GM21717 (cell line): ENCODE measurements at regions not wholly inside any gene's neighbourhood (a gene's known extent, or its start where the extent isn't known, plus 50 kb on each side); places are given as distances from the start of the nearest gene placed in this dataset.

Experiments used
- ATAC-seq: cut with Tn5 transposase; IDR thresholded peaks from one replicate; pipeline ENCODE4 v1.9.1; 2021; ENCODE audit warnings: mild to moderate bottlenecking, moderate library complexity; ENCODE audit not compliant: unreplicated experiment

DNA sequence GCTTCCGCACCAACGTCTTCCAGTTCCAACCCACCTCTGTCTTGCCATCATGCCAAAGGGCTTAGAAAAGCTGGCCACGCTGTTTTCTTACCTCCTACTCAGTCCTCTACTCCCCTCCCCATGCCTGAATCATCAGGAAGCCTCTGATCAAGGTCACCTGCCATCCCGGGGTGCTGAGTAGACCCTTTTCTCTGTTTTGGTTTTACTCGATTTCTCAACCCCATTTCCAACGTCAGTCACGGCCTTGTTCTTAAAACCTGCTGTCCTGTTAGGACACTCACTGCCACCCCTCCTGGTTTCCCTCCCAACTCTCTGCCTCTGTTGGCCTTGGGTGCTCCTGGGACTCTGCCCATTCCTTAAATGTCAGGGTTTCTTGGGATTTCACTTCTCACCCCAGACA, 350.1 kb downstream of the FOXO1 start:
- ATAC-seq = no peak

DNA sequence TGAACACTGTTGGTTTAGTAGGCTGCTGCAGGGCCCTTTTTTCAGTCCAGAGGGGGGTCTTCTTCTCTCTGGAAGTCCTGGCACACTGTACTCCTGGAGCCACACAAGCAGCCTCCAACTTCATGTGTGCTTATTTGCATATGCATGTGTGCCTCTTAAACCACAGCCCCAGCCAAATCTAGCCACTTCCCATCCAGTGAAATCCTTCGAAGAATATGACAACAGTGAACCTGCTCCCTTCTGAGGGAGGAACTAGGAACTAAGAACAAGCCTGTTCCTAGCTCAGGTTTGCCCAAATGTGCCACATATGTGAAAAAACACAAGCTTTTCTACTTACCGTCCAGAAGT, 348.5 kb downstream of the FOXO1 start:
- no peak for ATAC-seq

DNA sequence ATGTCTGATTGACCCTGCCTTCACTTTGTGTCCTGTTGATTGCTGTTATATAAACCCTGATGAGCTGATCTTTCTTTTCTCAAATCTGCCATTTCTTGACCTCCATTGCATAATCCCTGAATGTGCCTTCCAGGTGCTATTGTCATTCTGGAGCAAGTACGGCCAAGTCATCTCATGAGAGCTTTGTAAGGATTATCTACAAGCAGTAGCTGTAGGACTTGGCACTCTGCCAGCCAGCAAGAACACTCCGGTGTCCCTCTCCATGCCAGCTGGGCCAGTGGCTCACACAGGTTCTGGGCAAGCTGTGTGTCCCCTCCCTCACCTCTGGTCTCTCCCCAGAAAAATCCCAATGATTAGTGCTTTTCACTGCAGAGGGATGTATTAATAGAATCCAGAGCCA, 348.1 kb downstream of the FOXO1 start:
- no peak for ATAC-seq

DNA sequence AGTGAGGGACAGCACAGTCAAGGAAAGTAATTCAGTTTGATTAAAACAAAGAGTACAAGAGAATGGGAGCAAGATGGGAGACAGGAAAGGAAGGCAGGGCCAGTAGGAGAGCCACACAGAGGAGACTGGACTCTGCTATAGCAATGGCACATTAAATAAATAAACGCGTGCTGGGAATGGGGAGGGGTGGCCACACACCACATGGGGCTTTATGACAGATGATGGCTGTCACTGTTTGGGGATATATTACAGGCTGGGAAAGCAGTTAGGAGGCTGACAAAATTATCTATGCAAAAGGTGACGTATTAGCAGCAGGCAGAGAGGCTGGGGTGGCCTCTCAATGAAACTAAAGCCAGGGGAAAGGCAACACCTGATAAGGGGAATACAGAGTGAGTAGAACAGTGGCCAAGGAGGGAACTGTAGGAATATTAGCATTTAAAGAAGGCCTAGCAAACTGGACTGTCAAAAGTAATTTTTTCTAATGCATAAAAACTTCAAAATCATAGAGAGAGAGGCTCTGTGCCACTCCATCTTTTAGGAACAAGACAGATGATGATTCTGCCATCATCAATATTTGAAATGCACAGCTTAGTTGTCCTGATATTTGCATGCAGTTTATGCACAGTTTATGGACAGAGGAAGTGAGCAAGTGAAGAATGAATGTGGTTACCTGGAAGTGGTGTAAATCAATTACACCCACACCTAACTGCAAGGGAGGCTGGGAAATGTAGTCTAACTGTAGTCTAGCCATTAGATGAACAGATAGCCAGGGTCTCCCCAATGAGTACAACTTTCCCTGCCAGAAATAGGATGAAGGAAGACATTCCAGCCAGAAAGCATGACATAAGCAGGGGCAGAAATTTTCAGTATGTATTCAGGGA, 346.5 kb downstream of the FOXO1 start:
- no peak for ATAC-seq

DNA sequence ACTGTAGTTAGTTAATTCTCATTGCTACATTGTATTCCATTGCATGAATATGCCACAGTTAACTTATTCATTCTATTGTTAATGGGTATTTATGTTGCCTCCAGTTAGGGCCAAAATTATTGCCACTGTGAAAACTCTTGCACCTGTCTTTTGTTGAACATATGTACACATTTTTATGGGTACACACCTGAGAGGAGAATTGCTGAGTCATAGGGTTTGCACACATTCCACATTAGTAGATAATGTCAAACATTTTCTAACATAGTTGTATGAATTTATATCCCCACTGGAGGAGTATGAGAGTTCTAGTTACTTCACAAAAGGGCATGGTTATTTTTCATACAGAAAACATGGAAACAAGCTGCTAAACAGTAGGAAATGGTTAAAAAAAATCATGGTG, 338.4 kb downstream of the FOXO1 start:
- ATAC-seq = no peak

DNA sequence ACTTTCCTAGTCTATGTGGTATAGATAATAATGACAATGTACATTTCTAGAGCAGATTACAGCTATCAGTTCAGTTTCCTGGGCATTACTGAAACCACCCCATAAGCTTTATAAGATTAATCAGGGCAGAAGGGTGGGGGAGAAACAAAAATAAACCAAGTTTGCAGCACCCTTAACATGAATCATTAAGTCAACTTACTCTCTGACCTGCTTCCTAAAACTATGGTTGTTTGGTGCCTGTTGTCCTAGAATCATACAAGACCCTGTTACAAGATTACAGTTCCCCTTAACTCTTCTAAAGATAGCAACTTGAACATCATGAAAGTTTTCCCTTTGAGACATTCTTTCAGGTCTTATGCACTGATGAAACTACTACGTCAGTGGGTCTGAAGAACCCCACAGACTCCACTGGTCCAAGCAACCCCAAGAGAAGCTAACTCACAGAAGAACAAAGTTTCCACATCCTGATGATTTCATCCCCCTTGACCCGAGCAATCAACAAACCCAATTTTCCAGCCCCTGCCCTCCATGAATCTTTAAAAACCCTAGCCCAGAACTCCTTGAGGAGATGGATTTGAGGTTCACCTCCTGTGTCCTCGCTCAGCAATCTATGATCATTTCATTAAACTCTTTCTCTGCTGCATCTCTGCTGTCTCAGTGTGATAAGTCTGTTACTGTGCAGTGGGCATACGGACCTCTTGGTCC, 336.5 kb downstream of the FOXO1 start:
- ATAC-seq = no peak

DNA sequence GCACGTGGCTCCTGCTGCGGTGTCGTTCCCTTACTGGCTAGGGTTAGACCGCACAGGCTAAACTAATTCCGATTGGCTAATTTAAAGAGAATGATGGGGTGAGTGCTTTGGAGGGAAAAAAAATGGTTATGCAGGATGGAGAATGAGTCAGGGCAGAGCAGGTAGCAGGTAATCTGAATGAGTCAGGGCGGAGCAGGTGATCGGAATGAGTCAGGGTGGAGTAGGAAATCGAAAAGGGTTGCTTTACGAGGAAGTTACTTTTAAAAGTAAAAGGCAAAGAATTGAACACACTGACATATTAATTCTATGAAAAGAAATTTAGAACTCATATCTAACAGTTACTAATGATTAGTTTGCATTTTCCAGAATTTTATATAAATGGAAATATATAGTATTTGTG, 335.5 kb downstream of the FOXO1 start:
- ATAC-seq = no peak

DNA sequence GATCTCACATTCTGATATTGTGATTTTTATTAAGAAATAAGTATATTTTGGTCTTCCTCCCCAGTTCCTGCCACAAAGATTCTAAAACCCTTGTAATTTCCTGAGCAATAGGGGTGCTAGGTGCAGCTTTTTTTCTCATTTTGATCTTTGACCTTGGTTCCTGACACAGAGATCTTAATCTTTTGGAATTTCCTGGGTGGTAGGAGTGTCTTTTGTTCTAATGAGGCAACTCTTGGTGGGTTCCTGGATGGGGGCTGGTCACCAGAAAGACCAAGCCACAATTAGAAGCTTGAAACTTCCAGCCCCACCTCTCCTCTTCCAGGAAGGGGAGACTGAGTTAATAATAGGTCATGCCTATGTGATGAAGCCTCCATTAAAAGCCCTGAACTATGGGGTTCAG, 334.6 kb downstream of the FOXO1 start:
- ATAC-seq = no peak

DNA sequence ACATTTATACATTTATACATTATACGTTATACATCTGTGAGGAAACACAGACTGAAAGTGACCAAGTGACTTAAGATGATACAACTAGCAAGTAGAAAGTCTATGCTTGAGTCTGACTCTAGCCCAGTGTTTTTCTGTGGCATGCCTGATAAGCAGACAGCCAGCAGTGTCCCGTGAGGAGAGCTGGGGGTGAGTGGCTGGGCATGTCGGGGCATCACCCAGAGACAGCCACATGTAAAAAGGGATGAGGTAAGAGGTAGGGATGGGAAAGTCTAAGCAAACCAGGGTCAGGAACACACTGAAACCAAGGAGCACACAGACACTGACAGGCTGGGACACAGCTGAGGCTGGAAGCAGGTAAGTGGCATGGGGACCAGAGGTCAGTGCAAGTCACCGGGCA, 333.2 kb downstream of the FOXO1 start:
- no peak for ATAC-seq

DNA sequence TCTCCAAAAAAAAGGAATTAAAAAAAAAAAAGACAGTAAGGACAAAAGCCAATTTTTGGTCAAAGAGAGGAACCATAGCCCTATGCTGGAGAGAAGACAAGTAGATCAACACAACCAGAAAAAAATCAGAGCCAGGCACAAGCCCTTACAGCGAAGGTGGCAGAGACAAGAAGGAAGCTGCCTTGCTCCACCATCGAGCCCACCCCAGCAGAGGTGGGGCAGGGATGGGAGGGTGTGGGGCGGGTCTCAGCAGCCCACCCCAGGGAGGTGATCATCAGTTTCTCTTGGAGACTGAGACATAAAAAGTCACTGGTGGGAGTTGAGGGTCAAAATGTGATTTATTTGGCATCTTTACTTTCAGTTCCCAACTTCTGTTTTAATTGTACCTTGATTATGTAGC, 332.4 kb downstream of the FOXO1 start:
- no peak for ATAC-seq

DNA sequence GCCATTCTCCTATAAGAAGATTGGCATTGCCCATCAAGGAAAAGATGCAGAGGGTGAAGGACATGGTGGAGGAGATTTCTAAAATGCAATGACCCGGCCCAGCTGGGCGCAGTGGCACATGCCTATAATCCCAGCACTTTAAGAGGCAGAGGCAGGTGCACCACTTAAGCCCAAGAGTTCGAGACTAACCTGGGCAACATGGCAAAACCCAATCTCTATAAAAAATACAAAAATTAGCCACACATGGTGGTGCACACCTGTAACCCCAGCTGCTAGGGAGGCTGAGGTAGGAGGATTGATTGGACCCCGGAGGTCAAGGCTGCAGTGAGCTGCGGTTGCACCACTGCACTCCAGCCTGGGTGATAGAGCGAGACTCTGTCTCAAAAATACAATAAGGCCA, 331.8 kb downstream of the FOXO1 start:
- ATAC-seq = no peak

DNA sequence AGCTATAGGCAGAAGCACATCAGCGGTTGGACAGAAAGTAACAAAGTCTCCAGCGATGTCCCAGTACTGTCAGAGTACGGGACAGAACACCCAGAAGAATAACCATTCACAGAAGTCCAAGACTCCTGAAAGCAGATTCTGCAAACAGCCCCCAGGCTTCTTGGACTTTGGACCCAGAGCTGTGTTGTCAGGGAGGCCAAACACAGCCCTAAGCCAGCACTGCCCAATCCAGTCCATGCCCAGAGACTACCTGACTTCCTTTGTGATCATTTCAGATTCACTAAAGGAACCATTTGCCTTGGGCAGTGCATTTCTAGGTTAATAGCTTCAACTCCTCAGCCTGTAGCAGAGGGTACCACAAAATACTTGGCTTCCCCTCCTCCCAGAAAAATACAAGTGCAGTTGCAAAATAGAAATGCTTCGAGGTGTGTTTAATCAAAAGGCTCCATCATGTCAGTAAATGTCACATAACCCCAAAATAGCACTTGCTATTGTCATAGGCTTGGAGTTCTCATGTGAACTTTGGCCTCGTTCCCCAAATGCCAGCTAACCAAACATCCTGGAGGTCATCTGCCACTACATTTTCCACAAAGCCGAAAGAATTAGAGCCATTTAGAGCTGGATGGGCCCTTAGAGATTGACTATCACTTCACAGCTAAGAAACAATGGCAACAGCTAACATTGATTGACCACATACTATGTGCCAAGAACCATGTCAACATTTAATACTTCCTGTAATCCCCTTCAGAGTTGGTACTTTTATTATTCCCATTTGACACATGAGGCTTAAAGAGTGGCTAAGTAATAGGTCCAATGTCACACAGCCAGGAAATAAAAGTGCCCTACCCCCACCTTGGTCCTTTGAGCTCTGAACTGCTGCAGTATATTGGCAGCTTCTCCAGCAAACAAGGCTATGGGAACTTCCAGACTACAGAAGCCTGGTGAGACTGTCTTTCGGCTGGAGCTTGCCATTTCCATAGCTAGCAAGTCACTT, 329.9 kb downstream of the FOXO1 start:
- ATAC-seq = no peak

DNA sequence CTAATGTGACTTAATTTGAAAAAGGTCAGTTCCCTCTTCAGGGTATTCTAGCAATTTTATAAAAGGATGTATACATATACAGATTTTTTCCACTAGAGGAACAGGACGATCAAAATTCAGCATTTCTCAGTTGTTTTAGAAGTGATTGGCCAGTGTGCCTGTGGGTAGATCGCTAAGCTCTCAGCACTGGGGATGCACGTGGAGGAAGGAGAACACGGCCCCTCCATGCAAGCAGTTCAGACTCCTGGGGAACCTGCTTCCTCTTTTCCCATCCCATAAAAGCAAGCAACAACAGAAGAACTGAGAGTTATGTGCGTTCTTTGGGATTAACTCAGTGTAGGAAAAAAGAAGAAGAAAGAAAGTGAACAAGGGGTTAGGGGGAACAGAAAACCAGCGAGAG, 328.8 kb downstream of the FOXO1 start:
- no peak for ATAC-seq

DNA sequence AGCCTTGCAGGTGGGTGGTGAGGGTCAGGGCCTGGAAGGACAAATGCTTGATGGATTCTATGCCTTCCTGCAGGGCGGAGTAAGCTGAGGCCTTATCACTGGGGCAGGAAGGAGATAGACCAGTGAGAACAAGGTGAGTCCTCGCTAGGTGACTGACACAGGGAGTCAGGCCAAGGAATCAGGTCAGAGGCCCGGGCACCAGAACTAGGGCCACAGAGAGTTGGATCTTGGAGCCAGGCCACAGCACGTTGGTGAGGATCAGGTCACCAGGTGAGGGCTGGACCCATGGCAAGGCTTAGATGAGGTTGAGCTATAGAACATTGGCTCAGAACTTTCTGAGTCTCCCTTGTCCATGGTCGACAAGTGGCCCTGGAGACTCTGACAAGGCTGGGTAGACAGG, 328.2 kb downstream of the FOXO1 start:
- ATAC-seq = no peak

DNA sequence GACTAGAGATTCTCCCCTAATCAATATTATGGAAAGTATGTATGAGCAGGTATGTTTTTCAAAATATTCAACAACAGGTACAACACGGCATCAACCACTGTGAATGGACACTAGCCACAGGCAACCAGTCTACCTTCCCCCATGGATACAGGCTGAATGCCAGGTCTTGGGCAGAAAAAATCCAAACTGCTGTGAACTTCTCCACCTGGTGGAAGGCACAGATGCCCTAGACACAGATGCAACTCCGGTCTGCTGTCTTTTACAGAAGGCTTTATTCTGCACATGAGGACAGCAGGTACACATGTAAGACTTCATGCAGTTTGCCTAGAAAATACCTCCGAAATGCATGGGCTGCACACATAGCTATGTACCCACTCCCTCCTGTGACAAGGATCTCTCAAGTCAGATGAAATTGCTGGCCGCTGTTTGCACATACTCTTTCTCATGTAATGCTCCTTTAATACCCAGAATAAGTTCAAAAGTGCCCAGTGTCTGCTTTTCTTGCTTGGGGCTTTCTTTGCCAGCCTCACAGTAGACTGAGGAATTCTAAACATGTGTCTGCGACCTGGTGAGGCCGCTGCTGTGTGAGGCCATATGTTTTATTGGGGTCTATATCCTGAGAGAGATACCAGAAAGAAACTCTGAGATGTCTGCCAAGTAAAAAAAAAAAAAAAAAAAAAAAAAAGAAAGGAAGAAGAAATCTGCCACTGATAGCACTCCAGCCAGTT, 325.9 kb downstream of the FOXO1 start:
- no peak for ATAC-seq

DNA sequence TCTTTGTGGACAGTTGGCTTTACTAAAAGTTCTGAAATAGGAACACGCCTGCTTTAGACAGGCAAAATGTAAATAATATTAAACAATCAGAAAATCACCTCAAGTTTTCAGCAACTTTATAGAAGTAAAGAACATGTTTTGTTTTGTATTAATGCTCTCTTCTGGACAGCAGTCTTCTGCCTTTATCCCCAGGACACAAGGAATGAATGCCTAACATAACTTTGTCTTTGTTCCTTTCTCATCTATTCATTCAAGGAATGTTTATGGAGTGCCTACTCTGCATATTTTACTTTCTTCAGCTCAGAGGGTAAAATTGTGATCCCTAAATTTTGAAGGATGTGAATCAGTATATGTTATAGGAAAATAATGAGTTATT, 325.4 kb downstream of the FOXO1 start:
- ATAC-seq = no peak

DNA sequence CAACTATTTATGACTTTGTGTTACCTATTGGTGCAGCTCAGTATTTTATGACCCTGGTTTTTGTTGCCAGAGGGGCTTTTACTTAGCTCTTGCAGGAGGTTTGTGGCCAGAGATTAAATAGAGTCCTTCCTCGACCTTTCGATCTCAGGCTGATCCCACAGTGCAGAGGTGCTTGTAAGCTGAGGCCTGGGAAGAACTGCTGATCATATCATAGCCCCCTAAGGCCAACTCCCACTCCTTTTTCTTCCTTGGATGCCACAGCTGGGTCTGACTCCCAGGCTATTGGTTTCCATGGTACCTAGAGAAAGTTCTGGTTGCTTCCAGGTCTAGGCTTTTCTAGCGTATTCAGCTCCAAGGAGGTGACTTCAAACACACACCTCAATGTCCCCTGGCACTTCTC, 324.9 kb downstream of the FOXO1 start:
- ATAC-seq = no peak

DNA sequence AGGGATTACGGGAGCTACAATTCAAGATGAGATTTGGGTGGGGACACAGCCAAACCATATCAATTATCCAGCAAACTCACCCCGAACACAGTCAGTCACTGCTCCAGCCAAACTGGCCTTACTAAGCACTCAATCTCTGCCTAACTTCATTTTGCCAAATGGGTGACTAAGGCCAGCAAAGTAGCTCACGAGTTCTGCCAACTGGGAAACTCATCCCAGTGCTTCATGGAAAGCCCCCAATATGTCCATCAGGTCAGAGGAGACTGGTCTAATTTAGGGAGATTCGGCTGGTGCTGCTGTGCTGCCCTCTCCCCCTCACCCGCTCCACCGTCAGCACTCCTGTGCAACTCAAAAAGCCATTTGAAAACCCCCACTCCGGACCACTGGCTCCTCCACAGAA, 324.0 kb downstream of the FOXO1 start:
- ATAC-seq = no peak

DNA sequence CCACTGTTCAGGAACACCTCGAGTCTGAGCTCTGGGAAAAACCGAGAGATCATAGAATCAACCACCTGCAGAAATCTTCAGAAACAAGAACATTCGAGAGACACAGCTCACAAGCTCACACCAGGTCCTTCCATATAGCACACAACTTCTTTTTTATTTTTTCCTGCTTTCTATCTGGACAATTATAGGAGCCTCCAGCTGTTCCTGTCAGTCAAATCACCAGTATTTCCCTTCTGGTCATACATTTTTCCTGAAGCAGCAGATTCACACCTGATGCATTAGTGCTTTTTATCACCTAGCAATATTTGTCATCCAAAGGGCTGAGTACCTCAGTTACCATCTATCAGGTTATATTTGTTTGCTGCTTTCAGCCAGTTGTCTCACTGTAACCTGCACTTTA, 323.5 kb downstream of the FOXO1 start:
- ATAC-seq = no peak

DNA sequence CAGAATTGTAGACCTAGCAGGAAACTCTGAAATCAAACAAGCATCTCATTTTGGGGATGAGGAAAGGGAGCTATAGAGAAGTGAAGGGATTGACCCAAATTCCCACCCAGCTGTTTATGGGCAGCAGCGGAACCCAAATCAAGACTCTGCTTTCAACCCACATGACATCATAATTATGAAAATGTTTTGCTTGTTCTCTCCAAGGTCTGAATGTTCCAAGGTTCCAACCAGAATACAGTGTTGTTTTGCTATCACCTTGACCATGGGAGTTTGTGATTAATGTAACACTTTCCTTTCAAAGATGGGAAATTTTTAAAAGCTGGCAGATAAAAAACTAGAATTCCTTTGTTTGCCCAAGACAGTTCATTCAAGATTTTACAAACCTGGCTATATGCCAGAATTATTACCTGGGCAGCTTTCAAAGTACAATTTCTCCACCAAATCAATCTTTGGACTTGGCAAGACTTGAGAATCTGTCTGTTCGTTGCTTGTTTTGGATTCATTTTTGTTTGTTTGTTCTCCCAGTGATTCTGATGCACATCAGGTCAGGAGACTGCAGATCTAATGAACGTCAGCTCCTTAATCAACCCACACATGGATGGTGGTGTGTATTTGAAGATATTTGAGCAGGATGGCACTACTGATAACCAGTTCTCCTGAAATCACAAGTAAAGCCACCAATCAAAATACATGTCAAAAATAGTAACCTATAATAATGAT, 322.7 kb downstream of the FOXO1 start:
- ATAC-seq = no peak
